K562 (cell line): ENCODE measurements at regions not wholly inside any gene's neighbourhood (a gene's known extent, or its start where the extent isn't known, plus 50 kb on each side); places are given as distances from the start of the nearest gene placed in this dataset.

Source experiments
- ATAC-seq: fragments of 200-7000 bp; cut with Tn5 transposase; 3 replicates; pipeline ENCODE4 v1.9.1; 2020; ENCODE audit warnings: moderate library complexity
- BruUV-seq: library from RNA; stranded (reverse); fragments of 400-500 nt; replicated peaks from 2 replicates; lab custom pipeline; 2021; lab: Mats Ljungman, UMichigan
- CTCF ChIA-PET: fragments of 300-600 bp; formaldehyde crosslinking; extraction: SDS; loops from one replicate; lab custom pipeline; 2021; ENCODE audit warnings: low intra/inter-chr PET ratio; lab: Yijun Ruan, JAX
- POLR2A ChIA-PET: fragments of 300-600, 350-650 bp; sonication (Branson Sonifier 250); formaldehyde crosslinking; extraction: SDS; loops from one replicate; lab custom pipeline; 2021; ENCODE audit warnings: antibody characterized with exemption, inconsistent platforms; lab: Yijun Ruan, JAX
- DNase-seq, 4 experiments: peaks; one replicate each; pipeline versions ENCODE4 v3.0.0 to v3.0.0-alpha.2; 2011 to 2018; ENCODE audit warnings: low spot score in 3 of 4, mixed read lengths in 3 of 4; ENCODE audit errors: extremely low read depth in 1 of 4
- FAIRE-seq: peaks from 2 replicates; lab custom pipeline; 2011; peaks lifted over from hg19 to GRCh38; lab: Jason Lieb, UNC
- H2AFZ ChIP-seq: 2 replicates; pipeline ENCODE4 v1.6.0; 2011; ENCODE audit warnings: low read depth, low read length, control low read depth, inconsistent platforms
- H3K27ac ChIP-seq: fragments of 200-600 bp; 3 replicates; pipeline ENCODE4 v1.8.0; 2011; ENCODE audit warnings: low read depth, mild to moderate bottlenecking, control low read depth, inconsistent platforms, low read length, moderate library complexity, mixed read lengths; ENCODE audit errors: extremely low read depth
- H3K27me3 ChIP-seq, 2 experiments: fragments of 300-600 bp in 1 of 2; 2 replicates in 1 of 2; 3 replicates in 1 of 2; pipeline versions ENCODE4 v1.6.0 to v1.8.0; 2011; ENCODE audit warnings: inconsistent platforms in 2 of 2, low read length in 2 of 2, mild to moderate bottlenecking in 1 of 2, mixed read lengths in 1 of 2, moderate library complexity in 1 of 2; ENCODE audit not compliant: control insufficient read depth in 2 of 2, insufficient read depth in 2 of 2
- H3K36me3 ChIP-seq: fragments of 300-600 bp; 3 replicates; pipeline ENCODE4 v1.8.0; 2011; ENCODE audit warnings: mild to moderate bottlenecking, low read length, inconsistent platforms; ENCODE audit not compliant: control insufficient read depth, insufficient read depth
- H3K4me1 ChIP-seq, 2 experiments: fragments of 200-600 bp in 1 of 2; replicated peaks in 1 of 2; 2 replicates in 1 of 2; 3 replicates in 1 of 2; pipeline versions ENCODE4 v1.5.1 to v1.8.0; 2011; ENCODE audit warnings: inconsistent platforms in 2 of 2, low read length in 2 of 2, mild to moderate bottlenecking in 1 of 2, mixed read lengths in 1 of 2, moderate library complexity in 1 of 2; ENCODE audit not compliant: control insufficient read depth in 2 of 2, insufficient read depth in 2 of 2
- H3K4me2 ChIP-seq: 2 replicates; pipeline ENCODE4 v1.6.1; 2011; ENCODE audit warnings: low read length, control low read depth, inconsistent platforms, mixed read lengths; ENCODE audit not compliant: insufficient read depth
- H3K4me3 ChIP-seq: fragments of 200-600 bp; sonication (generic), shearing (Covaris generic); 2 replicates; pipeline ENCODE4 v1.5.1; 2016; ENCODE audit warnings: control low read depth, inconsistent platforms
- H3K79me2 ChIP-seq: fragments of 200-600 bp; 3 replicates; pipeline ENCODE4 v1.8.0; 2011; ENCODE audit warnings: low read length, inconsistent platforms; ENCODE audit not compliant: control insufficient read depth, insufficient read depth
- H3K9ac ChIP-seq, 2 experiments: 2 replicates each; pipeline versions ENCODE4 v1.6.0 to v1.6.1; 2011; ENCODE audit warnings: low read depth in 2 of 2, low read length in 2 of 2, control low read depth in 1 of 2, inconsistent platforms in 1 of 2, mild to moderate bottlenecking in 1 of 2, mixed read lengths in 1 of 2; ENCODE audit not compliant: insufficient read depth in 1 of 2
- H3K9me1 ChIP-seq: one replicate; pipeline ENCODE4 v1.6.0; 2011; ENCODE audit warnings: inconsistent platforms, mild to moderate bottlenecking, low read length, moderate library complexity; ENCODE audit not compliant: control insufficient read depth, insufficient read depth
- H3K9me3 ChIP-seq: replicated peaks from 2 replicates; pipeline ENCODE4 v1.5.1; 2011; ENCODE audit warnings: low read depth, low read length, inconsistent platforms; ENCODE audit not compliant: control insufficient read depth, insufficient read depth
- H4K20me1 ChIP-seq: replicated peaks from 2 replicates; pipeline ENCODE4 v1.6.1; 2011; ENCODE audit warnings: low read length, inconsistent platforms, mixed read lengths; ENCODE audit not compliant: control insufficient read depth, insufficient read depth
- CEBPG ChIP-seq, 3 experiments: fragments of 200-800 bp in 1 of 3; sonication (Bioruptor generic) in 1 of 3; sonication (generic) in 1 of 3; formaldehyde crosslinking in 1 of 3; IDR thresholded peaks in 2 of 3; conservative IDR thresholded peaks in 1 of 3; 2 replicates each; pipeline versions ENCODE4 v1.6.1 to v1.8.0; 2016 to 2022; ENCODE audit warnings: missing compliant biosample characterization in 2 of 3, missing genetic modification characterization in 2 of 3, mild to moderate bottlenecking in 1 of 3, missing genetic modification reagents in 1 of 3
- KAT2B ChIP-seq: IDR thresholded peaks from one replicate; pipeline ENCODE4 v1.6.1; 2012; ENCODE audit warnings: low read depth, mild to moderate bottlenecking, control low read depth, inconsistent platforms, low read length, moderate library complexity
- PTTG1 ChIP-seq: fragments of 450-650 bp; IDR thresholded peaks from 2 replicates; pipeline ENCODE4 v1.6.1; 2016; ENCODE audit warnings: low read depth, mild to moderate bottlenecking, missing genetic modification characterization, missing compliant biosample characterization
- SMAD1 ChIP-seq: fragments of 150-350 bp; IDR thresholded peaks from 2 replicates; pipeline ENCODE4 v1.6.1; 2014; ENCODE audit warnings: low read length, low read depth; ENCODE audit not compliant: partially characterized antibody
- ZNF143 ChIP-seq: sonication (generic); formaldehyde crosslinking; IDR thresholded peaks from 2 replicates; pipeline ENCODE4 v1.9.0; 2022; ENCODE audit warnings: mild to moderate bottlenecking, missing genetic modification reagents
- ZNF551 ChIP-seq: fragments of 250-450 bp; sonication (Bioruptor Pico); IDR thresholded peaks from 2 replicates; pipeline ENCODE4 v1.5.0; 2021; ENCODE audit warnings: mild to moderate bottlenecking, moderate library complexity
- ZNF589 ChIP-seq: fragments of 200-800 bp; sonication (Bioruptor generic); IDR thresholded peaks from 2 replicates; pipeline ENCODE4 v1.6.1; 2016; ENCODE audit warnings: low read depth, missing genetic modification characterization, missing compliant biosample characterization
- ZNF696 ChIP-seq: fragments of 250-450 bp; sonication (Bioruptor Pico); conservative IDR thresholded peaks from 2 replicates; pipeline ENCODE4 v1.4.0; 2020; ENCODE audit warnings: mild to moderate bottlenecking, moderate library complexity
- WGBS: fragments of 100-300 bp; shearing (Covaris generic); methylation state at CpG from one replicate; pipeline ENCODE4 v1.1.6; 2016; ENCODE audit warnings: low coverage, mixed read lengths; ENCODE audit not compliant: insufficient coverage; ENCODE audit errors: missing lambda C conversion rate; 5-methylcytosine and 5-hydroxymethylcytosine counted together
- in situ Hi-C: fragments of 300-500 bp; cut with MboI; formaldehyde crosslinking; loops from 4 replicates; pipeline ENCODE4 v1.15.0; 2018; ENCODE audit warnings: inconsistent platforms, mixed read lengths
- intact Hi-C: fragments of 100-400 bp; cut with micrococcal nuclease; formaldehyde crosslinking; loops from 2 replicates; pipeline ENCODE4 v1.14.2; 2022
- TF ChIP-seq, protein P1 (sequence below): fragments of 250-450 bp; sonication (Bioruptor Pico); IDR thresholded peaks from 2 replicates; pipeline ENCODE4 v1.8.0; 2021; ENCODE audit warnings: moderate library complexity, mild to moderate bottlenecking, inconsistent platforms

DNA sequence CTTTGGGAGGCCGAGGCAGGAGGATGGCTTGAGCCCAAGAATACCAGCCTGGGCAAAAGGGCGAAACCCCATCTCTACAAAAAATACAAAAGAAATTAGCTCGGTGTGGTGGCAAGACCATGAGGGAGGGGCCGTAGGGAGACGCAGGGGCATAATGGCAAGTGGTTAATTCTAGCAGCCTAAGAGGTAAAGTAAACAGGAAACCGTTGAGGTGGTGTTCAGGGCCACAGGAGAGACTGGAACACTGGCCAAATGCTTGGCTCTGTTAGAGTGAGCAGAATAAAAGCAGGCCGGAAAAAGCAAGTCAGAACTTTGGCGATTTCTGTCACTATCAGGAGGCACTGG is 89.2 kb downstream of the RIPK4 start (continued):
- TF ChIP-seq KAT2B (no peak), ZNF696 (CRISPR knock-in tag) (no peak), ZNF551 (CRISPR knock-in tag) (no peak)
- TF ChIP-seq, all 486 proteins: peak for 0

DNA sequence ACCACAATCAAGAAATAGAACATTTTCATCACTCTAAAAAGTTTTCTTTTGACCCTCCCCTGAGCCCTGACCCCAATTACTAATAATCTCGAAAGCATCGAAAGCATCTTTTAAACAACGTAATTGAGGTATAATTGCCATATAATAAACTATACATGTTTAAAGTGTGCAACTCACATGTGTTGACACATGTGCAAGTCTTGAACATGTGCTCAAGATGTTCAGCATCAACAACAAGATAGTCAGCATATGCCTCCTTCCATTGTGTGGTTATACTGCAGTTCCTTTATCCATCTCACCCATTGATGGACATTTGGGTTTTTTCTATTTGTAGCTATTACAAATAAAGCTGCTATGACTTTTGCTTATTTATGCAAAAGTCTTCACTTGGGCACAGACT is 90.7 kb downstream of the RIPK4 start:
- no peaks in the 10 kb centered on the region for H3K9me1 ChIP-seq
- no peak overlapping the region for H3K9ac ChIP-seq
- CTCF ChIA-PET, result no interaction called here
- in situ Hi-C loops, result no loop called here
- no peak for TF ChIP-seq PTTG1 (tag)
- TF ChIP-seq, protein P1, sequence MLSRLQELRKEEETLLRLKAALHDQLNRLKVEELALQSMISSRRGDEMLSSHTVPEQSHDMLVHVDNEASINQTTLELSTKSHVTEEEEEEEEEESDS (CRISPR knock-in tag), result no peak
- no peak for TF ChIP-seq CEBPG (CRISPR knock-in tag; IDR thresholded peaks at IDR 0.05)
- TF ChIP-seq CEBPG (tag; conservative IDR thresholded peaks at IDR 0.05 in 1 of 2, IDR thresholded peaks at IDR 0.05 in 1 of 2), result no peak
- TF ChIP-seq ZNF143 (CRISPR knock-in tag), result no peak
- no peak for TF ChIP-seq SMAD1
- TF ChIP-seq ZNF589, result no peak
- no TSS peak for BruUV-seq
- peaks cover 32 to 55% of the 10 kb centered on the region in 2 experiments for H3K27me3 ChIP-seq
- no peak for DNase-seq
- H3K4me2 ChIP-seq, result no peak overlapping the region
- no peak for ATAC-seq
- H3K79me2 ChIP-seq, result no peaks in the 10 kb centered on the region
- no peak for FAIRE-seq
- H4K20me1 ChIP-seq, result 0 out of 2 replicates have a peak, but pooled peaks cover 3% of the 10 kb centered on the region
- no peak overlapping the region for H3K27ac ChIP-seq
- no peak overlapping the region for H3K4me3 ChIP-seq
- intact Hi-C loops, result no loop called here
- no peak overlapping the region for H2AFZ ChIP-seq
- POLR2A ChIA-PET, result no interaction called here
- H3K4me1 ChIP-seq, result peaks cover 0 to 16% of the 10 kb centered on the region in 2 experiments; a peak in 4 of 5 replicates
- no peaks in the 10 kb centered on the region for H3K36me3 ChIP-seq
- no peaks in the 10 kb centered on the region for H3K9me3 ChIP-seq
- 0% methylated on average over 3 of the region's 3 CpGs for WGBS
